Osteoblast (primary cell): ENCODE measurements at regions not wholly inside any gene's neighbourhood (a gene's known extent, or its start where the extent isn't known, plus 50 kb on each side); places are given as distances from the start of the nearest gene placed in this dataset.

Experiments used
- DNase-seq: peaks from one replicate; pipeline ENCODE4 v3.0.0; 2011; ENCODE audit warnings: low spot score, mixed read lengths; ENCODE audit not compliant: insufficient read length; ENCODE audit errors: missing footprints
- H2AFZ ChIP-seq: 2 replicates; pipeline ENCODE4 v1.6.0; 2011; ENCODE audit warnings: mild to moderate bottlenecking, low read length
- H3K27ac ChIP-seq: 2 replicates; pipeline ENCODE4 v1.5.1; 2011; ENCODE audit warnings: mild to moderate bottlenecking, low read depth, low read length, moderate library complexity
- H3K27me3 ChIP-seq: 2 replicates; pipeline ENCODE4 v1.6.0; 2012; ENCODE audit warnings: mild to moderate bottlenecking, control low read depth, inconsistent platforms, low read length, moderate library complexity; ENCODE audit not compliant: insufficient read depth
- H3K36me3 ChIP-seq: 2 replicates; pipeline ENCODE4 v1.5.1; 2011; ENCODE audit warnings: mild to moderate bottlenecking, low read length, control low read depth, moderate library complexity; ENCODE audit not compliant: insufficient read depth
- H3K4me1 ChIP-seq: 2 replicates; pipeline ENCODE4 v1.5.1; 2011; ENCODE audit warnings: mild to moderate bottlenecking, low read length, control low read depth, moderate library complexity; ENCODE audit not compliant: insufficient read depth
- H3K4me2 ChIP-seq: 2 replicates; pipeline ENCODE4 v1.6.0; 2011; ENCODE audit warnings: mild to moderate bottlenecking, low read length; ENCODE audit not compliant: insufficient read depth
- H3K4me3 ChIP-seq: fragments of 200-600 bp; sonication (generic); 3 replicates; pipeline ENCODE4 v1.5.1; 2012; ENCODE audit warnings: mild to moderate bottlenecking, low read length, inconsistent platforms; ENCODE audit not compliant: insufficient read depth
- H3K79me2 ChIP-seq: 2 replicates; pipeline ENCODE4 v1.6.0; 2012; ENCODE audit warnings: mild to moderate bottlenecking, low read length, control low read depth, inconsistent platforms; ENCODE audit not compliant: insufficient read depth
- H3K9me3 ChIP-seq: 2 replicates; pipeline ENCODE4 v1.5.1; 2011; ENCODE audit warnings: low read depth, low read length, control low read depth
- H4K20me1 ChIP-seq: 2 replicates; pipeline ENCODE4 v1.6.0; 2012; ENCODE audit warnings: mild to moderate bottlenecking, low read length, control low read depth; ENCODE audit not compliant: insufficient read depth
- CTCF ChIP-seq: IDR thresholded peaks from 2 replicates; pipeline ENCODE4 v1.5.1; 2011; ENCODE audit warnings: mild to moderate bottlenecking, low read depth, low read length, moderate library complexity; ENCODE audit errors: extremely low read depth

- peak overlapping the region; percentile 49 for H2AFZ ChIP-seq
- no peaks in the 10 kb centered on the region for H4K20me1 ChIP-seq
- no peak for TF ChIP-seq CTCF
- H3K27me3 ChIP-seq = no peaks in the 10 kb centered on the region
- H3K4me2 ChIP-seq = no peak overlapping the region
- H3K27ac ChIP-seq = no peak overlapping the region
- peaks cover 6% of the 10 kb centered on the region for H3K4me1 ChIP-seq
- H3K9me3 ChIP-seq = no peaks in the 10 kb centered on the region
- H3K36me3 ChIP-seq = no peaks in the 10 kb centered on the region
- no peak overlapping the region for H3K4me3 ChIP-seq
- no peak for DNase-seq
- H3K79me2 ChIP-seq = no peaks in the 10 kb centered on the region
These were observed 178.0 kb upstream of the SLC8A1 start for GRCh38 chr2:40629768-40630434.

GRCh38 chr2:40639320-40639719 is 187.4 kb upstream of the SLC8A1 start:
- H4K20me1 ChIP-seq = no peaks in the 10 kb centered on the region

GRCh38 chr2:40642237-40642636 is 190.3 kb upstream of the SLC8A1 start:
- Histone ChIP-seq H3K4me1 (no peaks in the 10 kb centered on the region), H3K27me3 (no peaks in the 10 kb centered on the region), H3K4me2 (no peak overlapping the region), H3K27ac (no peak overlapping the region), H3K79me2 (no peaks in the 10 kb centered on the region), H2AFZ (no peak overlapping the region), H3K4me3 (no peak overlapping the region), H3K9me3 (no peaks in the 10 kb centered on the region), H3K36me3 (no peaks in the 10 kb centered on the region), H4K20me1 (no peaks in the 10 kb centered on the region)
- DNase-seq = no peak
- TF ChIP-seq CTCF = no peak

More at GRCh38 chr2:40639320-40639719, 187.4 kb upstream of the SLC8A1 start:
- TF ChIP-seq CTCF = no peak
- no peak overlapping the region for H2AFZ ChIP-seq
- no peak for DNase-seq
- no peak overlapping the region for H3K4me2 ChIP-seq
- H3K36me3 ChIP-seq = no peaks in the 10 kb centered on the region
- no peaks in the 10 kb centered on the region for H3K79me2 ChIP-seq
- H3K27me3 ChIP-seq = no peaks in the 10 kb centered on the region
- H3K4me1 ChIP-seq = no peaks in the 10 kb centered on the region
- H3K9me3 ChIP-seq = no peaks in the 10 kb centered on the region
- H3K4me3 ChIP-seq = no peak overlapping the region
- H3K27ac ChIP-seq = no peak overlapping the region

GRCh38 chr2:40642726-40643125 is 190.8 kb upstream of the SLC8A1 start:
- no peak for TF ChIP-seq CTCF
- Histone ChIP-seq H3K27ac (no peak overlapping the region), H4K20me1 (no peaks in the 10 kb centered on the region), H3K9me3 (no peaks in the 10 kb centered on the region), H3K4me3 (no peak overlapping the region), H3K4me2 (no peak overlapping the region), H2AFZ (no peak overlapping the region), H3K36me3 (no peaks in the 10 kb centered on the region), H3K79me2 (no peaks in the 10 kb centered on the region), H3K4me1 (no peaks in the 10 kb centered on the region), H3K27me3 (no peaks in the 10 kb centered on the region)
- no peak for DNase-seq
